HG02852 (cell line): ENCODE measurements at regions not wholly inside any gene's neighbourhood (a gene's known extent, or its start where the extent isn't known, plus 50 kb on each side); places are given as distances from the start of the nearest gene placed in this dataset.

Experiments used
- ATAC-seq: cut with Tn5 transposase; IDR thresholded peaks from one replicate; pipeline ENCODE4 v1.9.1; 2021; ENCODE audit warnings: mild to moderate bottlenecking, moderate library complexity; ENCODE audit not compliant: unreplicated experiment

DNA sequence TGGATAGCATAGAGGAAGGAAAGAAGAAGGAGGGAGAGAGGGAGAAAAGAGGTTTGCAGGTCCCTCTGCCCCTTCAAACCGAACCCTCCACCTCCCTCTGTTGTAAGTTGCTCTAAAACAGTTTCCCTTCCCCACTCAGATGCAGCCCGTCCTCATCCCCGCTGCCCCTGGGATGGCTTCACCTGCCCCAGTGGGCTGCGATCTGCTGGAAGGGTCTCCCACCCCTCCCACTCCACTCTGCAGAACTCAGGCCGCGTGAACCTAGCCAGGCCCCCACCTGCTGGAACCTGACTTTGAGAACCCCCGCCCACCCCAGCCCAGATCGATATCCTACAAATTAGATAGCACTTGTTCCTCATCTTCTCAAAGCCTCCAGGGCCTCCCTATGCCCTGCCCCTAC is 190.8 kb downstream of the DLL1 start:
- no peak for ATAC-seq

DNA sequence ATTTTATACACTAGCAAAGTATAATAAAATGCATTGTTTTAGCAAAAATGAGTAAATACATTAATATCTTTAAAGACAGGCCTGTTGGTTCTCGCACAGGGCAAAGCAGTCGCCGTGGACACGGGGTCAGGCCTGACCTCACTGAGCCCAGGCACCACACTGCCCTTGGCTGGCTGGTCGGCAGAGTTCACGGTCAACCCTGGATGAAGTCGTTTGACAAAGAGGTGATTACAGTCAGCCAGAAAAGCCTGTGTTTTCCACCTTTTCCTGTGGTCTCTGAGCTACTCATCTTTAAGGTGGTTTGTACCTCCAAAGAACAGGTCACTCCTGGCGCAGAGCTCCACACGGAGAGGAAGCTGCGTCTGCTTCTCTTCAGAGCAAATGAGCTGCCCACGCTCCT is 191.5 kb downstream of the DLL1 start:
- ATAC-seq = no peak

DNA sequence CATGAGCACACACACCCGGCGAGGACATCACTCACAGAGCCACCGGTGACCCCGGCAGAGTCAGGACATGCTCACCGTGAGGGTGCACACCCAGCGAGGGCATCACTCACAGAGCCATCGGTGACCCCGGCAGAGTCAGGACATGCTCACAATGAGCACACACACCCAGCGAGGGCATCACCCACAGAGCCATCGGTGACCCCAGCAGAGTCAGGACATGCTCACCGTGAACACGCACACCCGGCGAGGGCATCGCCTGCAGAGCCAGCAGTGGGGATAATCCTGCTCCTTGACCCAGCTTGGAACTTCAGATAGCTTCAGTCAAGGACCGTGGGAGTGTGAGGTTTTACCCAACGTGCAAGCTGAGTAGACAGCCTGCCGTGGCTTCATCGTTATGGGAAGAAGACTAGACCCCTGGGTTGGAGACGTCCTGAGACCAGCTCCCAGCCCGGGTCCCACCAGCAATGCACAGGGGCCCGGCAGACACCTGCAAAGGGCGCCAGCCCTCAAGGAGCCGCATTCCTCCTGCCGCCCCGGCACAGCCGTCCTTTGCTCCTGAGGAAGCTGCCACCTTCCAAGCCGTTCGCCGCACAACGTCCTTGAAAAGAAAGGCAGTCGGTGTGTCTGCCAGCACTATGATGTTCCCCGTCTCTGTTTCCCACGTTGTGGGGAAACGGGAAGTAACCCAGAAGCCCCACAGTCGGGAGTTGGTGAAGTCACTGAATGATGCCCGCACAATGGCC is 192.3 kb downstream of the DLL1 start:
- ATAC-seq = no peak

GRCh38 chr6:170097505-170098427 is 193.1 kb downstream of the DLL1 start:
- ATAC-seq = no peak

DNA sequence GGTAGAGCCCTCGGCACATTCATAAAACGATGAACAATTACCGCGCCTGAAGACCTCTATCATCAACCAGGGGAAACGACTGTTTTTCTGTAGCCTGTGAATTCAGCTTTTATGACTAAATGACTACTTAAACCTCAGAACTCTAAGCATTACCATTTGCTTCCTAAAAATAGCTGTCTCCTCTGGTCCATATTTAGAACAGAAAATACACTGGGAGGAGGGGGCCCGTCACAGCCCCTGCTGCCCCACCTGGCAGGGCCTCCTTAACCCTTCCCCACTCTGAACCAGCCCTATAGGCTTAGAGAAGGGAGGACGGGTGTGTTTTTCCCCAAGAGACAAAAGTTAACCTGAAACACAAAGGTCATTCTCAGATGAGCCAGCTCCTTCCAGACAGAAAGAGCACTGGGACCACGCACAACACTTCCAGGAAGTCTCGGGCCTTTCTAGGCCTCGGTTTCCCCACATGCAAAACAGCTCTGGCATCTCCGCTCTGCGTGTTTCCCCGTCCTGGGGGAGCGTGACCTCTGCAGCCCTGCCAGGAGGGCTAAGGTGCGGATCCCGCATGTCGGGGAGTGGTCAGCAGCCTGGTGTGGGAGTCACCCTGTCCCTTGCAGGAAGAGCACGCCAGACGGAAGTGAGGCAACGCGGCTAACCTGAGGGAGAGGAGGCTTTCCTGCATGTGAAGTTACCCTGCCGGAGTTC is 193.9 kb downstream of the DLL1 start:
- no peak for ATAC-seq

- no peak for ATAC-seq
These were observed 194.6 kb downstream of the DLL1 start for GRCh38 chr6:170096191-170096802.

GRCh38 chr6:170095273-170095981 is 195.5 kb downstream of the DLL1 start:
- no peak for ATAC-seq

DNA sequence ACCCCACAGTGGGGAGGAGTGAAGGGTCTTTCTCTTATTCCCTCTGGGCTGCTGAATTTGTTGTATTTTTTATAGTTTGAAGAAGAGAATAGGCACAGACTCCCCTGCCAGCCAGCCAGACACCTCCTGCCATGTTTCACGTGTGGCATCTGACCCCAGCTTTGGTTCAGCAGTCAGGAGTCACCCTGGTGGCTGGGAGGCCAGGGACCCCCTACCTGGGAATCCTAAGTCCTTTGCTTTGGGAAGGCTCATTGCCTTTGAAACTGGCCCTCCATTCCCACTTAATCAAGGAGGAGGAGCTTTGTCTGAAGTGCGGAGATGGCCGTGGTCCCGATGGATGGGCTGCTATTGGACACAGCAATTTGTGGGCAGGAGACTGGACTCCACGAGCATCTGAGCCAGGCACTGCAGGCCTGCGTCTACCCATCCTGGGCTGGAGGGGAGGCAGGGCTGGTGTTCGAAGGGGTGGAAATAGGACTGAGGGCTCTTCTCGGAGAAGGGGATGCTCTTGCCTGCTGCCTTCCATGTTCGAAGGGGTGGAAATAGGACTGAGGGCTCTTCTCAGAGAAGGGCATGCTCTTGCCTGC is 196.1 kb downstream of the DLL1 start:
- ATAC-seq = no peak

GRCh38 chr6:170093658-170094596 is 197.0 kb downstream of the DLL1 start:
- no peak for ATAC-seq

DNA sequence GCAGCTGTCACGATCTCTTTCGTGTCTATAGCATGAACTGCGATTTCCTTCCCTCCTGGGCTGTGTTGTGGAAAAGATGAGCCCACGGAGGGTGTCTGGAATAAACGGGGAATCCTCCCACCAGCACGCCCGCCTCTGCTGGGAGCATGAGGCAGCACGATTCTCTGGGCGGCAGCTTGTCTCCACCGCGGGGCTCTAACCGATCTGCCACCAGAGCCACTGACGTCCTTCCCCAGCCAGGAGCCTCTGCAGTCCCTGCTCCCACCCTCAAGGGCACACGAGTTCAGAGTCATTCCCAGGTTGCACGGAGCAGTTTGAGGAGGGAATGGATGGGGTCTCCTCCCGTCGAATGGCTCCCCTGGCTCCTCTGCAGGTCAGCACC is 197.6 kb downstream of the DLL1 start:
- no peak for ATAC-seq

DNA sequence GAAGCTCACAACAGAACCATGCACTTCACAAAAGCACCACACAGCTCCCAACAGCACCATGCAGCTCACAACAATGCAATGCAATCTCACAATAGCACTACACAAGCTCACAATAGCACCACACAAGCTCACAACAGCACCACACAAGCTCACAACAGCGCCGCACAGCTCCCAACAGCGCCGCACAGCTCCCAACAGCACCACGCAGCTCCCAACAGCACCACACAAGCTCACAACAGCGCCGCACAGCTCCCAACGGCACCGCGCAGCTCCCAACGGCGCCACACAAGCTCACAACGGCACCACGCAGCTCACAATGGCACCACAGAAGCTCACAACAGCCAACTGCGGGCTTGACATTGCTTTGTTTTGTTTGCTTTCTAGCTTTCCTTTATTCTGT is 198.1 kb downstream of the DLL1 start:
- no peak for ATAC-seq

DNA sequence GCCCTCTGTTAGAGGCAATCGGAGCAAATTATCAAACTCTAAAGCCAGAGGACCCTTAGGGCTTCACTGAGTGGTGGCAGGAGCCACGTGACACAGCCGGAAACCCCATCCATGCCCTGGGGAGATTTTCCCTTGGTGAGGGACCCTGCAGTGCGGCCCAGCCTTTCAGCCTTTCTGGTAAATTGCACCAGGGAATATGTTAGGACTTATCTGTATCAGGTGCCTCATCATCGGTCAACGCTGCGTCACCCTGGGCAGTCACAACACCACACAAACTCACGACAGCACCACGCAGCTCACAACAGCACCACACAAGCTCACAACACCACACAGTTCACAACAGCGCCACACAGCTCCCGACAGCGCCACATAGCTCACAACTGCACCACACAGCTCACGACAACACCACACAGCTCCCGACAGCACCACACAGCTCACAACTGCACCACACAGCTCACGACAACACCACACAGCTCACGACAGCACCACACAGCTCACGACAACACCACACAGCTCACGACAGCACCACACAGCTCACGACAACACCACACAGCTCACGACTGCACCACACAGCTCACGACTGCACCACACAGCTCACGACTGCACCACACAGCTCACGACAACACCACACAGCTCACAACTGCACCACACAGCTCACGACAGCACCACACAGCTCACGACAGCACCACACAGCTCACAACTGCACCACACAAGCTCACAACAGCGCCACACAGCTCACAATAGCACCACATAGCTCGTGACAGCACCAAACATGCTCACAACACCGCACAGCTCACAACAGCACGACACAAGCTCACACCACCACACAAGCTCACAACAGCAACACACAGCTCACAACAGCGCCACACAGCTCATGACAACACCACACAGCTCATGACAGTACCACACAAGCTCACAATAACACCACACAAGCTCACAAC is 199.0 kb downstream of the DLL1 start:
- no peak for ATAC-seq

DNA sequence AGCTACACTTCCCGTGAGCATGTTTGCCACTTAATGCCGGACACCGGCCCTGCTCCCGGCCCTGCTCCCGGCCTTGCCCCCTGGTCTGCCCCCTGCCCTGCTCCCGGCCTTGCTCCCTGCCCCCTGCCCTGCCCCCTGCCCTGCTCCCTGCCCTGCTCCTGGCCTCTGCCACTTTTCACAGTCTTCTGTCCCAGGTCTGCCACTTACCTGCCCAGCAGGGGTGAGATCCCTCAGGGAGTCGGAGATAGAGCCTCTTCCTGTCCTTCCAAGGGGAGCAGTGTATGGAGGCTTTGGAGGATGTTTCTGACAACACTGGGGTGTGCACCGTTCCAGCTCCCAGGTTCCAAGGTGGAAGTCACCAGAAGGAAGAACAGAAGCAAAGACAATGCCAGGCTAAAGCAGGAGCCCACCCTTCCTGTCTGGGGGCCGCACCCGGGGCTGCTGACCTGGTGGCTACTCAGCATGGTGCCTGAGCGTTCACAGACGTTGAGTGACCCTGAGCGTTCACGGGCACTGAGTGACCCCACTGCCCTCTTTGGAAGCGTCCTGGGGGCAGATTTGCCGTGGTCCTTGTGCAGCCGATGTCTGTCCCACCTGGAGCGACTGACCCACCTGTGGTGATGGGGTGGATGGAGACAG is 199.8 kb downstream of the DLL1 start:
- no peak for ATAC-seq

GRCh38 chr6:170090561-170090960 is 200.3 kb downstream of the DLL1 start:
- ATAC-seq = no peak

DNA sequence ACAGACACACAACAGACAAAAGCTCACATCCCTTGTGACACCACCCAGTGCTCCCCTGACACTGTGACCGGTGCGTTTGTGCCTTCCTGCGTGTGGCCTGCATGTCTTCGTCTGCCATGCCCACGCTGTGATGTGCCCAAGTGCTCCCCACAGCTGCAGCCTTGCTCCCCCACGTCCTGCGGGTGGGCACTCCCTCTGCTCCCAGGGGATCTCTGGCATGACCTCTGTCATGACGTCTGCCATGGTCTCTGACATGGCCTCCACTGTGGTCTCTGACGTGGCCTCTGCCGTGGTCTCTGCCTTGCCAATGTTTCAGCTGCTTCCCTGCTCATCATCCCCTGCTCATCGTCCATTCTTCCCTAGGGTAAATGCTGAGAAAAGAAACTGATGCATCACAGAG is 200.9 kb downstream of the DLL1 start:
- peak; percentile 5 for ATAC-seq

DNA sequence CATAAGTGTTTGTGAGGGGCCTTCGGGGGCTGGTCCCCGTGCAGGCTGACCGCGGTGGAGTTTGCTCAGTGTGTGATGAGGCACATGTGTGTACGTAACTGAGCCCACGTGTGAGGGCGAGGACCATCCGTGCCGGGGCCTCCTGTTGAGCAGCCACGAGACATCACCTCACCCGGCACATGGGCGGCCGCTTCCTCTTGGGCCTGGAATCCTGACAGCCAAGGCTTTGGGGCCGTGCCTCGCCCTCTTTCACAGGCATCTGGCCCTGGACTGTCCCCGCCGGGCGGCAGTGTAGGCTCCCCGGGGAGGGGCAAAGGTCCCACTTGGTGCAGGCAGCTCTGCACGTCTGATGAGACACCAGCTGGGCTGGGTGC is 202.3 kb downstream of the DLL1 start:
- ATAC-seq = peak; percentile 2

- ATAC-seq = peak; percentile 69
These were observed 202.8 kb downstream of the DLL1 start for GRCh38 chr6:170087941-170088581.
